AG09309 (cell line): ENCODE measurements at regions not wholly inside any gene's neighbourhood (a gene's known extent, or its start where the extent isn't known, plus 50 kb on each side); places are given as distances from the start of the nearest gene placed in this dataset.

Source experiments
- DNase-seq: peaks from one replicate; pipeline ENCODE4 v3.0.0-alpha.2; 2010; ENCODE audit warnings: low read depth
- H3K4me3 ChIP-seq: 2 replicates; pipeline ENCODE4 v1.5.1; 2011; ENCODE audit warnings: mild to moderate bottlenecking, low read depth, low read length, moderate library complexity; ENCODE audit not compliant: control insufficient read depth
- CTCF ChIP-seq: IDR thresholded peaks from 2 replicates; pipeline ENCODE4 v1.5.1; 2011; ENCODE audit warnings: mild to moderate bottlenecking, low read depth, low read length, inconsistent platforms; ENCODE audit not compliant: insufficient read depth, control insufficient read depth; ENCODE audit errors: missing control alignments

GRCh38 chr6:72504406-72504805, 117.5 kb upstream of the KCNQ5 start:
- H3K4me3 ChIP-seq: no peak overlapping the region
- DNase-seq: no peak
- no peak for TF ChIP-seq CTCF

DNA sequence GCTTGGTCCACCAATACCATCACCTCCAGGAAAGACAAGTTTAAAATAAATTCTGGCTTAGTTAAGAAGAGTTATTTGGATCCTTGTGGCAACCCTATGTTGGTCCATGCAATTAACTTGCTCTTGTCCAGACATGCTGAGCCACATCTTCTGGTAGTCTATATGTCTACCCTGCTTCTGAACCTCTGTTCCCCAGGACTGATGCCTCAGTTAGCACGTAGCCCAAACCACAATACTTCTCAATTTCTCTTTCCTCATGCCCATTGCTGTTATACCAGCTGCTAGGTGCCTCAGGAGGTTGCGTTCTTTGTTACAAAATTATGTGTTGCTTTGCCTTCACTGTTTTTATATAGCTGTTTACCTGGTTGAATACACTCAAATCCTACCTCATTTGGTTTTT, 116.4 kb upstream of the KCNQ5 start:
- H3K4me3 ChIP-seq: no peak overlapping the region
- TF ChIP-seq CTCF: no peak
- DNase-seq: no peak

GRCh38 chr6:72519871-72520270, 102.0 kb upstream of the KCNQ5 start:
- H3K4me3 ChIP-seq: no peak overlapping the region
- TF ChIP-seq CTCF: no peak
- no peak for DNase-seq

GRCh38 chr6:72521684-72522083, 100.2 kb upstream of the KCNQ5 start:
- no peak for TF ChIP-seq CTCF
- no peak for DNase-seq
- H3K4me3 ChIP-seq: no peak overlapping the region

DNA sequence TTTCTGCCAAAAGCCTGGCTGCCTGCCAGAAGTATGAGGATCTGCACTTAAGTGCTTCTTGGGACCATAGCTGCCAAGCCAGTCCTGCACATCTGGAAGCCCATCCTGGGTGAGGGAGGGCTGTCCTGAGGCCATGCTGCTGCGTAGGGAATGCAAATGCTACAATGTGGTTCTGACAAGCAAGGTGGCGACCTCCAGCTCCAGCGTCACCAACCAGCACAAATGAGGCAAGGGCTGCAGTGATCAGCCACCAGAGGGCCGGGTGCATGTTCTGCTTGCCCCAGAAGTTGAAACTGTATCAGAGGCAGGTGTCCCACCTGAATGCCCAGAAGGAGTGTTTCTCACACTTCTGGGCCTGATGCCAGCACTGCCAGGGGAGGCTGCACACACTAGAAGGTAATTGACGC, 99.1 kb upstream of the KCNQ5 start:
- H3K4me3 ChIP-seq: no peak overlapping the region
- DNase-seq: no peak
- TF ChIP-seq CTCF: no peak

DNA sequence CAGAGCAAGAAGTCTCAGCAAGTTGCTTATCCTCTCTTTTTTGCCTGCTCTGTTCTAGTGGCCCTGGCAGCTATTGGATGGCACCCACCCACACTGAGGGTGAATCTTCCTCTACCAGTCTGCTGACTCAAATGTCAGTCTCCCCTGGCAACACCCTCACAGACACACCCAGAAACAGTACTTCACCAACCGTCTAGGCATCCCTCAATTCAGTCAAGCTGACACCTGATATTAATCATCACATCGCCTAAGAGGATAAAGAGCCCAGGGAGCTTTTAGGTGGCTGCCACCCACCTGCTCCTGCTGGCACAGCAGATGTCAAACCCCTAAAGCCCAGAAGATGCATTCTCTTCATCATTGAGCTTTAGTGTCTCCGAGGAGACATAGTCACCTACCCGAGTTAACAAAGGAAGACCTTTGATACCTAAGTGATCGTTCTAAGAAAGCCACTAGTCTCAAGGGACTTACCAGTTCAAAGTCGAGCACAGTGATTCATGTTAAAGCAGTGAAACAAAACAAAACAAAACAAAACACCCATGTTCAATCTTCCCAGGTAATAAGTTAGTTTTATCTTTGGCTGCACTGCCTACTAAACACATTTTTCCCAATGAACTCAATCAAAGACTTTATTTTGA, 97.7 kb upstream of the KCNQ5 start:
- no peak for DNase-seq
- H3K4me3 ChIP-seq: no peak overlapping the region
- no peak for TF ChIP-seq CTCF
